RKO (cell line): ENCODE measurements at regions not wholly inside any gene's neighbourhood (a gene's known extent, or its start where the extent isn't known, plus 50 kb on each side); places are given as distances from the start of the nearest gene placed in this dataset.

Experiments used
- DNase-seq: peaks from one replicate; pipeline ENCODE4 v3.0.0-alpha.2; 2016; ENCODE audit warnings: low spot score

GRCh38 chr15:39153058-39153714 lies 427.7 kb upstream of the THBS1 start:
- DNase-seq = no peak

- no peak for DNase-seq
Measured at GRCh38 chr15:39153716-39154115, 427.2 kb upstream of the THBS1 start.

GRCh38 chr15:39154227-39154638 lies 426.6 kb upstream of the THBS1 start:
- no peak for DNase-seq

- no peak for DNase-seq
Measured at GRCh38 chr15:39154776-39155175, 426.1 kb upstream of the THBS1 start.

GRCh38 chr15:39156166-39156565 lies 424.7 kb upstream of the THBS1 start:
- DNase-seq = no peak

- DNase-seq = no peak
Measured at GRCh38 chr15:39156646-39157250, 424.1 kb upstream of the THBS1 start.

GRCh38 chr15:39157882-39158281 lies 423.0 kb upstream of the THBS1 start:
- no peak for DNase-seq

GRCh38 chr15:39159833-39160232 lies 421.0 kb upstream of the THBS1 start:
- no peak for DNase-seq

- DNase-seq = no peak
Measured at GRCh38 chr15:39161096-39161495, 419.8 kb upstream of the THBS1 start.

GRCh38 chr15:39165020-39165706 lies 415.7 kb upstream of the THBS1 start:
- no peak for DNase-seq

GRCh38 chr15:39167164-39168058 lies 413.5 kb upstream of the THBS1 start:
- no peak for DNase-seq

GRCh38 chr15:39171944-39172368 lies 408.9 kb upstream of the THBS1 start:
- peak; percentile 87 for DNase-seq

- DNase-seq = no peak
Measured at GRCh38 chr15:39172380-39173281, 408.2 kb upstream of the THBS1 start.

- no peak for DNase-seq
Measured at GRCh38 chr15:39173426-39173825, 407.5 kb upstream of the THBS1 start.

- DNase-seq = no peak
Measured at GRCh38 chr15:39174332-39174731, 406.5 kb upstream of the THBS1 start.

GRCh38 chr15:39176030-39176429 lies 404.8 kb upstream of the THBS1 start:
- DNase-seq = no peak

GRCh38 chr15:39177561-39177960 lies 403.3 kb upstream of the THBS1 start:
- no peak for DNase-seq

- no peak for DNase-seq
Measured at GRCh38 chr15:39180030-39180429, 400.8 kb upstream of the THBS1 start.

GRCh38 chr15:39180483-39180933 lies 400.4 kb upstream of the THBS1 start:
- no peak for DNase-seq

GRCh38 chr15:39181056-39181747 lies 399.7 kb upstream of the THBS1 start:
- DNase-seq = no peak

- DNase-seq = no peak
Measured at GRCh38 chr15:39181940-39182339, 398.9 kb upstream of the THBS1 start.
